Vagina (tissue), 2 donors: ENCODE measurements at regions not wholly inside any gene's neighbourhood (a gene's known extent, or its start where the extent isn't known, plus 50 kb on each side); places are given as distances from the start of the nearest gene placed in this dataset.

ENCODE experiments used
- DNase-seq, 2 donors: peaks; one replicate each; pipeline ENCODE4 v3.0.0-alpha.2; 2017; ENCODE audit errors: extremely low spot score in 2 of 2
- H3K27ac ChIP-seq: fragments of 200-600 bp; sonication (generic); one replicate; pipeline ENCODE4 v1.5.1; 2019
- H3K27me3 ChIP-seq: fragments of 200-600 bp; sonication (generic); one replicate; pipeline ENCODE4 v1.5.1; 2019
- H3K36me3 ChIP-seq, 2 donors: fragments of 200-600 bp; sonication (generic); one replicate each; pipeline ENCODE4 v1.5.1; 2017 to 2019
- H3K4me1 ChIP-seq: fragments of 200-600 bp; sonication (generic); one replicate; pipeline ENCODE4 v1.5.1; 2019
- H3K4me3 ChIP-seq, 2 donors: fragments of 200-600 bp; sonication (generic); 1 replicate in 1 of 2; 2 replicates in 1 of 2; pipeline ENCODE4 v1.5.1; 2016 to 2019
- H3K9me3 ChIP-seq: fragments of 200-600 bp; sonication (generic); one replicate; pipeline ENCODE4 v1.5.1; 2019
- POLR2A ChIP-seq, 2 donors: fragments of 450-650 bp; IDR thresholded peaks; one replicate each; pipeline ENCODE4 v1.6.1; 2017; ENCODE audit warnings: antibody characterized with exemption in 2 of 2, mild to moderate bottlenecking in 2 of 2, moderate library complexity in 2 of 2
- POLR2AphosphoS5 ChIP-seq, 2 donors: sonication (generic); formaldehyde crosslinking; IDR thresholded peaks; one replicate each; pipeline ENCODE4 v1.9.0; 2017; ENCODE audit warnings: antibody characterized with exemption in 2 of 2, mild to moderate bottlenecking in 2 of 2, low read depth in 1 of 2; ENCODE audit not compliant: insufficient read depth in 1 of 2
- intact Hi-C: fragments of 100-400 bp; cut with DNase I; formaldehyde crosslinking; loops from one replicate; pipeline ENCODE4 v1.15.1; 2023
- TF ChIP-seq, protein P1 (sequence below), 3 experiments: fragments of 450-650 bp in 2 of 3; fragments of 200-600 bp in 1 of 3; sonication (generic) in 1 of 3; IDR thresholded peaks; one replicate each; pipeline ENCODE4 v1.5.1; 2017 to 2019; ENCODE audit warnings: antibody characterized with exemption in 3 of 3, mild to moderate bottlenecking in 2 of 3, moderate library complexity in 2 of 3

DNA sequence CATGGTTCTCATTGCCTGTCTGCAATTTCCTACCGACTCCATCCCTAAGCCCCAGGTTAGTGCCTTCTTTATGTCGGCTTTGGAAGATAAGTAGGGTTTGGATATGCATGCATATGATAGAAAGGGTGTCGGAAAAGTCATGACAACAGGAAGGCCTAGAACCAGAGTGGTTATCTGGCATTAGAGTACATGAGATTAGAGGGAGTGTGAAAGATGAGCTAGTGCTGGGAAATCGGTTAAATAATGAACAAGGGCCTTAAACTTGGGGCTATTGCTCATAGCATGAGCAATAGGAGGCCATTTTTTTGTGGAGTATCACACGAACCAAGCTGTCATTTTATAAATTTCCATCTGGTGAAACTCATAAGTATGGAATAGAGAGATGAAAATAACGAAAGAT, 54.0 kb upstream of the LPP start:
- Histone ChIP-seq H3K4me1 (no peaks in the 10 kb centered on the region), H3K4me3 (no peak overlapping the region), H3K27ac (no peak overlapping the region), H3K36me3 (no peaks in the 10 kb centered on the region), H3K9me3 (no peaks in the 10 kb centered on the region), H3K27me3 (no peaks in the 10 kb centered on the region)
- DNase-seq: no peak
- intact Hi-C loops: no loop called here
- TF ChIP-seq, protein P1, sequence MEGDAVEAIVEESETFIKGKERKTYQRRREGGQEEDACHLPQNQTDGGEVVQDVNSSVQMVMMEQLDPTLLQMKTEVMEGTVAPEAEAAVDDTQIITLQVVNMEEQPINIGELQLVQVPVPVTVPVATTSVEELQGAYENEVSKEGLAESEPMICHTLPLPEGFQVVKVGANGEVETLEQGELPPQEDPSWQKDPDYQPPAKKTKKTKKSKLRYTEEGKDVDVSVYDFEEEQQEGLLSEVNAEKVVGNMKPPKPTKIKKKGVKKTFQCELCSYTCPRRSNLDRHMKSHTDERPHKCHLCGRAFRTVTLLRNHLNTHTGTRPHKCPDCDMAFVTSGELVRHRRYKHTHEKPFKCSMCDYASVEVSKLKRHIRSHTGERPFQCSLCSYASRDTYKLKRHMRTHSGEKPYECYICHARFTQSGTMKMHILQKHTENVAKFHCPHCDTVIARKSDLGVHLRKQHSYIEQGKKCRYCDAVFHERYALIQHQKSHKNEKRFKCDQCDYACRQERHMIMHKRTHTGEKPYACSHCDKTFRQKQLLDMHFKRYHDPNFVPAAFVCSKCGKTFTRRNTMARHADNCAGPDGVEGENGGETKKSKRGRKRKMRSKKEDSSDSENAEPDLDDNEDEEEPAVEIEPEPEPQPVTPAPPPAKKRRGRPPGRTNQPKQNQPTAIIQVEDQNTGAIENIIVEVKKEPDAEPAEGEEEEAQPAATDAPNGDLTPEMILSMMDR (IDR thresholded peaks at IDR 0.05): no peak
- no peak for TF ChIP-seq POLR2A (IDR thresholded peaks at IDR 0.05)

DNA sequence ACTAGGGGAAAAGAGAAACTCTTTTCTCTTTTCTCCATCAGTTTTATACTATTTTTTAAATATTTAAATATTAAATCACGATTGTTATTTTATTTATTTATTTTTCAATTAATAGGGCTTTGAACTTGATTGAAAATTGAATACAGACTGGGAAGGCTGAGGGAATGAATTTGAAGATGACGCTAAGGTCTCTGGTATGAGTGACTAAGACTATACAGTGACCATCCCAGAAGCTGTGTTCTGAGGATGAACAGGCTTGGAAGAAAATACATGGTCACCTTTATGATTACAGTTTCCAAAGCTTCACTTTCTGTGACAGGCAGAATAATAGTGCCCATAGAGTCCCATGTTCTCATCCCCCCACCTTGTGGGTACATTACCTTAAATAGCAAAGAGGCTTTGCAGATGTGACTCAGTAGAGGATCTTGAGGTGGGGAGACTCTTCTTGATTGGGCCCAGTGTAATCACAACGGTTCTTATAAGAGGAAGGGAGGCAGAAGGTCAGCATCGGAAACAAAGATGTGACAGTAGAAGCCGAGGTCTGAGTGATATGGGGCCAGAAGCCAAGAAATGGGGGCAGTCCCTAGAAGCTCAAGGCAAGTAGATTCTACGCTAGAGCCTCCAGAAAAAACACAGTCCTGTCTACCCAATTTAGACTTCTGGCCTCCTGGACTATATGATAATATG, 51.0 kb upstream of the LPP start:
- Histone ChIP-seq H3K36me3 (no peaks in the 10 kb centered on the region), H3K27me3 (no peaks in the 10 kb centered on the region), H3K4me1 (no peaks in the 10 kb centered on the region), H3K9me3 (no peaks in the 10 kb centered on the region), H3K27ac (no peak overlapping the region), H3K4me3 (no peak overlapping the region)
- DNase-seq: no peak
- no peak for TF ChIP-seq POLR2AphosphoS5 (IDR thresholded peaks at IDR 0.05; ENCODE audit: insufficient read depth in 1 of 2, low read depth in 1 of 2)
- no peak for TF ChIP-seq POLR2A (IDR thresholded peaks at IDR 0.05)
- TF ChIP-seq, protein P1 (IDR thresholded peaks at IDR 0.05): no peak
- intact Hi-C loops: no loop called here

DNA sequence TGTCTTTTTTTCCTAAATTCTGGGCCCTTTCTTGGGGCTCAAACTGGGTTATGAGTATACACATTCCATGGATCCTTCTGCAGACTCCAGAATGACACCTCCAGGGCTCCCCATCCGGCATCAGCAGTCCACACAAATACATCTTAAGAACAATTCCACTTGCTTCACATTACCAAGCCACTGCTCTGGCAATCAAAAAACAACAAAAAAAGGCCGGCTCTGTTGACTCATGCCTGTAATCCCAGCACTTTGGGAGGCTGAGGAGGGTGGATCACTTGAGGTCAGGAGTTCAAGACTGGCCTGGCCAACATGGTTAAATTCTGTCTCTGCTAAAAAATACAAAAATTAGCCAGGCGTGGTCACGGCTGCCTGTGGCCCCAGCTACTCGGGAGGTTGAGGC, 49.9 kb upstream of the LPP start:
- intact Hi-C loops: no loop called here
- no peaks in the 10 kb centered on the region for H3K27me3 ChIP-seq
- DNase-seq: no peak
- H3K36me3 ChIP-seq: no peaks in the 10 kb centered on the region
- no peak for TF ChIP-seq POLR2A (IDR thresholded peaks at IDR 0.05)
- TF ChIP-seq, protein P1 (IDR thresholded peaks at IDR 0.05): no peak
- no peak for TF ChIP-seq POLR2AphosphoS5 (IDR thresholded peaks at IDR 0.05; ENCODE audit: insufficient read depth in 1 of 2, low read depth in 1 of 2)
- no peaks in the 10 kb centered on the region for H3K9me3 ChIP-seq
- no peak overlapping the region for H3K4me3 ChIP-seq
- H3K4me1 ChIP-seq: no peaks in the 10 kb centered on the region
- no peak overlapping the region for H3K27ac ChIP-seq
